Tibial nerve (tissue), 3 donors: ENCODE measurements at regions not wholly inside any gene's neighbourhood (a gene's known extent, or its start where the extent isn't known, plus 50 kb on each side); places are given as distances from the start of the nearest gene placed in this dataset.

ENCODE experiments used
- POLR2A ChIP-seq, 2 donors: fragments of 450-650 bp; IDR thresholded peaks; one replicate each; pipeline ENCODE4 v1.6.1; 2017; ENCODE audit warnings: antibody characterized with exemption in 2 of 2, mild to moderate bottlenecking in 2 of 2, moderate library complexity in 2 of 2
- TF ChIP-seq, protein P1 (sequence below), 5 experiments: fragments of 200-600 bp in 3 of 5; fragments of 450-650 bp in 2 of 5; sonication (generic) in 3 of 5; IDR thresholded peaks; one replicate each; pipeline ENCODE4 v1.5.1; 2016 to 2019; ENCODE audit warnings: antibody characterized with exemption in 5 of 5, mild to moderate bottlenecking in 3 of 5, moderate library complexity in 2 of 5

DNA sequence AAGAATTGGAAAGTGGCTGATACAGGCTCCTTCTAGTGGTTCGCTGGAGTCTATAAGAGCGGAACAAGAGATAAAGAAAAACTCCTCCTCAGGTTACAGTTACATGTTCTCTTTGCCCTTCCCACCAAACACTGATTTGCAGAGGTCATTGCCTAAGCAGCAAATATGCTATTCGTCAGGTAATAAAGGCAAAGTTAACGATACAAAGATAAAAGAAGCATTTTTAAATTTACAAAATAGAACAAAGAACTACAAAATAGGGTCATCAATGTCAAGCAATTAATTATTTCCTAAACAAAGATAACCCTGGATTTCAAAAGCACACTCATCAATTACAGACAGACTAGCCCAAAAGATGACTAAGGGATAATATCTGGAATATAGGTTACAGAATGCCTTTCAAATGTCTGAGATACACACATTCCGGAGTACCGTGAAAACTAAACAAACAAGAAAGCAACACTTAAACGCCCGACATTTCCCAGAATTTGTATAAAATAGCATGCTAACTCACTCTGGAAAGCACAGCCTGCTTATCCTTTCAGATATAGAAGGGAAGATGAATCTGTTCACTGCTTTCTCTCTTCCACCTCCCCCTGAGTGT lies 186.4 kb downstream of the MREG start:
- TF ChIP-seq POLR2A (IDR thresholded peaks at IDR 0.05): no peak
- TF ChIP-seq, protein P1, sequence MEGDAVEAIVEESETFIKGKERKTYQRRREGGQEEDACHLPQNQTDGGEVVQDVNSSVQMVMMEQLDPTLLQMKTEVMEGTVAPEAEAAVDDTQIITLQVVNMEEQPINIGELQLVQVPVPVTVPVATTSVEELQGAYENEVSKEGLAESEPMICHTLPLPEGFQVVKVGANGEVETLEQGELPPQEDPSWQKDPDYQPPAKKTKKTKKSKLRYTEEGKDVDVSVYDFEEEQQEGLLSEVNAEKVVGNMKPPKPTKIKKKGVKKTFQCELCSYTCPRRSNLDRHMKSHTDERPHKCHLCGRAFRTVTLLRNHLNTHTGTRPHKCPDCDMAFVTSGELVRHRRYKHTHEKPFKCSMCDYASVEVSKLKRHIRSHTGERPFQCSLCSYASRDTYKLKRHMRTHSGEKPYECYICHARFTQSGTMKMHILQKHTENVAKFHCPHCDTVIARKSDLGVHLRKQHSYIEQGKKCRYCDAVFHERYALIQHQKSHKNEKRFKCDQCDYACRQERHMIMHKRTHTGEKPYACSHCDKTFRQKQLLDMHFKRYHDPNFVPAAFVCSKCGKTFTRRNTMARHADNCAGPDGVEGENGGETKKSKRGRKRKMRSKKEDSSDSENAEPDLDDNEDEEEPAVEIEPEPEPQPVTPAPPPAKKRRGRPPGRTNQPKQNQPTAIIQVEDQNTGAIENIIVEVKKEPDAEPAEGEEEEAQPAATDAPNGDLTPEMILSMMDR (IDR thresholded peaks at IDR 0.05): no peak
